Thyroid gland (tissue), 4 donors: ENCODE measurements at regions not wholly inside any gene's neighbourhood (a gene's known extent, or its start where the extent isn't known, plus 50 kb on each side); places are given as distances from the start of the nearest gene placed in this dataset.

Source experiments
- DNase-seq, 2 donors: peaks; one replicate each; pipeline ENCODE4 v3.0.0-alpha.2; 2019
- H3K27ac ChIP-seq, 3 donors: fragments of 200-600 bp; sonication (generic); 1 replicate in 2 of 3; 2 replicates in 1 of 3; pipeline ENCODE4 v1.5.1; 2016 to 2019; ENCODE audit warnings: mild to moderate bottlenecking in 1 of 3, moderate library complexity in 1 of 3
- H3K27me3 ChIP-seq: fragments of 200-600 bp; sonication (generic); one replicate; pipeline ENCODE4 v1.5.1; 2019
- H3K36me3 ChIP-seq, 2 donors: fragments of 200-600 bp; sonication (generic); one replicate each; pipeline ENCODE4 v1.5.1; 2016 to 2019
- H3K4me1 ChIP-seq, 2 donors: fragments of 200-600 bp; sonication (generic); one replicate each; pipeline ENCODE4 v1.5.1; 2017 to 2019
- H3K4me3 ChIP-seq, 3 donors: fragments of 200-600 bp; sonication (generic); replicated peaks in 1 of 3; 1 replicate in 2 of 3; 2 replicates in 1 of 3; pipeline ENCODE4 v1.5.1; 2016; ENCODE audit warnings: mild to moderate bottlenecking in 1 of 3
- H3K9me3 ChIP-seq: fragments of 200-600 bp; sonication (generic); one replicate; pipeline ENCODE4 v1.5.1; 2017
- POLR2A ChIP-seq, 2 donors: fragments of 450-650 bp; IDR thresholded peaks; one replicate each; pipeline ENCODE4 v1.6.1; 2017; ENCODE audit warnings: antibody characterized with exemption in 2 of 2, mild to moderate bottlenecking in 2 of 2, moderate library complexity in 1 of 2
- WGBS, 2 donors: methylation state at CpG; one replicate each; pipeline ENCODE4 v1.1.5; 2017; 5-methylcytosine and 5-hydroxymethylcytosine counted together
- intact Hi-C: fragments of 100-400 bp; cut with DNase I; formaldehyde crosslinking; loops from one replicate; pipeline ENCODE4 v1.15.1; 2023
- TF ChIP-seq, protein P1 (sequence below), 6 experiments: fragments of 200-600 bp in 3 of 6; fragments of 450-650 bp in 3 of 6; sonication (generic) in 3 of 6; IDR thresholded peaks; one replicate each; pipeline ENCODE4 v1.5.1; 2016 to 2019; ENCODE audit warnings: antibody characterized with exemption in 6 of 6, mild to moderate bottlenecking in 2 of 6, inconsistent platforms in 1 of 6, moderate library complexity in 1 of 6

DNA sequence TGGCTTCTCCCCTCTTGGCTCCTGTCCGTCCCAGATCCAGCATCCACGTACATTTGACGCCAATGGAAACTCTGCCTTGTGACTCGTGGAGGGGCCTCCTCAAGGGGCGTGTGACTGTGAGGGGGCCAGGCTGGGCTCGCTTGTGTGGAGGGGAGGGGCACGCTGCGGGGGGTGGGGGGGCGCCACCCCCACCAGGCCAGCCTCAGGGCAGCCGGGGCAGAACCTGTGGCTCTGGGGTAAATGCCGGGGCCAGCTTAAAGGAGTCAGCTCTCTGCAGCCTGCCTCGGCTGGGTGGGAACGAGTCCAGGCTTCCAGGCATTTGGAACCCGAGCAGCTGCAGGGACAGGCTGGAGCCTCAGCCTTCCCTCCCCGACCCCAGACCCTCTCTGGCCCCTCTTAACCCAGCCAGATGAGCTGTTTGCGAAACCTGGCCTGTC is 94.1 kb downstream of the SIK1 start:
- DNase-seq: no peak
- intact Hi-C loops: no loop called here
- TF ChIP-seq, protein P1, sequence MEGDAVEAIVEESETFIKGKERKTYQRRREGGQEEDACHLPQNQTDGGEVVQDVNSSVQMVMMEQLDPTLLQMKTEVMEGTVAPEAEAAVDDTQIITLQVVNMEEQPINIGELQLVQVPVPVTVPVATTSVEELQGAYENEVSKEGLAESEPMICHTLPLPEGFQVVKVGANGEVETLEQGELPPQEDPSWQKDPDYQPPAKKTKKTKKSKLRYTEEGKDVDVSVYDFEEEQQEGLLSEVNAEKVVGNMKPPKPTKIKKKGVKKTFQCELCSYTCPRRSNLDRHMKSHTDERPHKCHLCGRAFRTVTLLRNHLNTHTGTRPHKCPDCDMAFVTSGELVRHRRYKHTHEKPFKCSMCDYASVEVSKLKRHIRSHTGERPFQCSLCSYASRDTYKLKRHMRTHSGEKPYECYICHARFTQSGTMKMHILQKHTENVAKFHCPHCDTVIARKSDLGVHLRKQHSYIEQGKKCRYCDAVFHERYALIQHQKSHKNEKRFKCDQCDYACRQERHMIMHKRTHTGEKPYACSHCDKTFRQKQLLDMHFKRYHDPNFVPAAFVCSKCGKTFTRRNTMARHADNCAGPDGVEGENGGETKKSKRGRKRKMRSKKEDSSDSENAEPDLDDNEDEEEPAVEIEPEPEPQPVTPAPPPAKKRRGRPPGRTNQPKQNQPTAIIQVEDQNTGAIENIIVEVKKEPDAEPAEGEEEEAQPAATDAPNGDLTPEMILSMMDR (IDR thresholded peaks at IDR 0.05): no peak
- TF ChIP-seq POLR2A (IDR thresholded peaks at IDR 0.05): no peak
- Histone ChIP-seq H3K4me3 (no peak overlapping the region), H3K27ac (peak overlapping the region in 2 of 3 donors; percentile 65 to 83), H3K36me3 (no peaks in the 10 kb centered on the region), H3K4me1 (peaks cover 20 to 28% of the 10 kb centered on the region in 2 donors), H3K27me3 (no peaks in the 10 kb centered on the region), H3K9me3 (no peaks in the 10 kb centered on the region)
- WGBS, 2 donors: 62 to 70% methylated on average over 3 to 7 of the region's 16 CpGs

DNA sequence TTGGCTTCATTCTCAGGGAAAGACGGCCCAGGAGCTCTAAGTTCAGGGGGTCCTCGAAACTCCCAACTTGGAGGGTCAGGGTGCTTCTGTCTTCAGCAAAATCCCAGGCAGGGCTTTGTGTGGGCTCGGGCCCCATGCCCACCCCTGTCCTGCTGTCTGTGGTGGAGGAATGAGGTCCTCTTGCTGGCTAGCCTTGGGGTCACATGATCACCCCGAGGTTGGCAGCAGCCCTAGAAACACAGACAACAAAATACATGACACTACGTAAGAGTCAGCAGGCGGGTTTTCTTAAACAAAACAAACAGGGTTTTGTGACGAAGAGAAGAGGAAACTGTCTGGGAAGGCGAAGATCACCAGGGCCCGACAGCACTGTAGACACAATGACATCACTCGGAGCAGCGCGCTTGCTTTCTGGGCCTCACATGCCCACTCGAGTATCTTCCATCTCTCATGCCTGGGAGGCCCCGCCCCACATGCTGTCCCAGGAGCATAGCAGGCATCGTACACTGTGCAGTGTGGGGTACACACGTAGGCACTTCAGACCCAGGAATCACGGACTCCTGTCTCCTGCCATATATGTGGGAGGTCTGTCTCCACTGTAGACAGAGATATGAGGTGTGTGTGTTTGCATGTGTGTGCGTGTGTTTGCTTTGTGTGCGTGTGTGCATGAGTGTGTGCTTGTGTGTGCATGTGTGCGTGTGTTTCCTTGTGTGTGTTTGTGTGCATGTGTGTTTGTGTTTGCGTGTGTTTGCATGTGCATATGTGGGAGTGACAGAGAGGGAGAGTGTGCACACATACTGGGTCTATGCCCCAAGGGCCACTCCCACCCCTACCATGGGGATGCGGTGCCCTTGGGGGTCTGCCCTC is 94.7 kb downstream of the SIK1 start:
- TF ChIP-seq POLR2A (IDR thresholded peaks at IDR 0.05): peak in 1 of 2 donors; percentile 14
- TF ChIP-seq, protein P1 (IDR thresholded peaks at IDR 0.05): no peak
- Histone ChIP-seq H3K27ac (peak overlapping the region in 2 of 3 donors; percentile 41 to 83), H3K4me1 (peaks cover 20 to 28% of the 10 kb centered on the region in 2 donors), H3K27me3 (no peaks in the 10 kb centered on the region), H3K4me3 (no peak overlapping the region), H3K9me3 (no peaks in the 10 kb centered on the region), H3K36me3 (no peaks in the 10 kb centered on the region)
- intact Hi-C loops: no loop called here
- peak; percentile 33 to 52 for DNase-seq
- WGBS, 2 donors: 41 to 54% methylated on average over 21 to 22 of the region's 22 CpGs

DNA sequence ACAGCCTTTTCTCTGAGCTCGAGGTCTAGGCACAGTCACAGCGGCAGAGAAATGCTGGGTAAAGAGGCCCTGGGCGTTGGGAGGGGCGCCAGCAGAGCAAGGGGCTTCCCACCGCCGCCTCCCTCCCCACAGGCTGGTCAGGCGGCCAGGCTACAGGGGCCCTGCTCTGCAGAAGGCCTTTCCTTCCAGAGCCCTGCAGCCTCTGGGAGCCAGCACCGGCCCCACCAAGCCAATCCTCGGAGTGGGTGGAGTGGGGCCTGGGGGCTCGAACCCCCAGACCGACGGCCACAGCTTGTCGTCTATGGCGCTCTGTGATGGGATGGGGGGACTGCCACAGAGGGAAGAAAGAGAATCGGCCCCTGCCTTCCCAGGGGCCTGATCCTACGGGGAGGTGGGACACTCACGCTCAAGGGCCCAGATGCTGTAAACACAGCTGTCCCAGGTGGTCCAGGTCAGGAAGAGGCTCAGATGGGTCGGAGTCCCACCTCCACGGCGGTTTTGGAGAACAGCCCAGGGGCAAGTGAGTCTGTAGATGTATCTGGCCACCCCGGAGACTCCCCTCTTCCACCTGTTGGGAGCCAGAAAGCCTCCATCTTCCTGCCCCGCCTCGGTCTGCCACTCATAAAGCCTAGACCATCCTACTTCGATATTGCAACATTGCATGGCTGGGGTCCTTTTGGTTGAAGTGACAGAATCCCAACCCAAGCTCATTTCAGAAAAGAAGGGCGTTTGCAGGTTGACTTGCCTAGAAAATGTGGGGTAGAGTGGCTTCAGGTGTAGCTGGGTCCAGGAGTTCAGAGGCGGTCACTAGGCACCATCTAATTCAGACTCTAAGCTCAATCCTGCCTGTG is 95.6 kb downstream of the SIK1 start:
- intact Hi-C loops: no loop called here
- WGBS, 2 donors: 87 to 92% methylated on average over 12 to 20 of the region's 26 CpGs
- Histone ChIP-seq H3K27me3 (no peaks in the 10 kb centered on the region), H3K4me1 (peaks cover 20 to 28% of the 10 kb centered on the region in 2 donors), H3K36me3 (no peaks in the 10 kb centered on the region), H3K4me3 (no peak overlapping the region), H3K9me3 (no peaks in the 10 kb centered on the region), H3K27ac (peak overlapping the region in 1 of 3 donors; percentile 41)
- no peak for DNase-seq
- TF ChIP-seq POLR2A (IDR thresholded peaks at IDR 0.05): no peak
- TF ChIP-seq, protein P1 (IDR thresholded peaks at IDR 0.05): no peak

DNA sequence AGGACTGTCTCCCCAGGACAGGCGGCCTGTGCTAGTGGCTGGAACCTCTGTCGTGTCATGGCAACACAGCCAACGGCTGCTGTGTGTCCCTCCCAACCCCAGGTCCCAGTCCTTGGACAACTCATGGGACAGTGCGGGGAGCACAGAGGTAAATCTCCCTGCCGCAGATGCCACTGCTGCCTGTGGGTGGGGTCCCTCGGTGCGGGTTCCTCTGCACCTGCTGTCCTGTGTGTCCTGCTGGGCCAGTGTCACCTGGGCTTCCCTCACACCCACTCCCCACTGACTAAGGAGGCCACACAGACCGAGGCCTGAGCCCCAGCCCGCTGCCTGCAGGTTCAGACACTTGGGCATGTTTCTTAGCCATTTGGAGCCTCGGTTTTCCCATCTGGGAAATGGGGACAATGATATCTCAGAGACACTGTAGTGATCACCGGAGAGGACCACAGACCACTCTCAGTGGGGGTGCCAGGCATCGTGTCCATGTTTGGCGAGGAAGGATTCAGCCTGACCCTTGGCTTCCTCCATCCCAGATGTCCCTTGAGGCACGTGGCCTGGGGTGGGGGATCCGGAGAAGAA is 96.5 kb downstream of the SIK1 start:
- H3K9me3 ChIP-seq: no peaks in the 10 kb centered on the region
- TF ChIP-seq, protein P1 (IDR thresholded peaks at IDR 0.05): no peak
- no peak for TF ChIP-seq POLR2A (IDR thresholded peaks at IDR 0.05)
- 82 to 91% methylated on average over 6 to 15 of the region's 15 CpGs for WGBS, 2 donors
- no peak overlapping the region for H3K4me3 ChIP-seq
- H3K4me1 ChIP-seq: peaks cover 20 to 28% of the 10 kb centered on the region in 2 donors
- H3K27me3 ChIP-seq: no peaks in the 10 kb centered on the region
- DNase-seq: no peak
- no peak overlapping the region for H3K27ac ChIP-seq
- intact Hi-C loops: no loop called here
- no peaks in the 10 kb centered on the region for H3K36me3 ChIP-seq
